Activated CD4-positive, alpha-beta T cell treated with anti-CD3 and anti-CD28 coated beads, Interleukin-10, Interleukin-2, amounts not matched to agents 100 ng/mL and 50 ng/mL, durations not matched to agents 16 hours and 8 hours (primary cell): ENCODE measurements at regions not wholly inside any gene's neighbourhood (a gene's known extent, or its start where the extent isn't known, plus 50 kb on each side); places are given as distances from the start of the nearest gene placed in this dataset.
"Not testable (repeated sequence)": the region's sequence is repeated elsewhere in the genome, so short reads cannot be mapped to it uniquely, and the experiment has no call there.

Experiments used
- DNase-seq: peaks from one replicate; pipeline ENCODE4 v3.0.0-alpha.2; 2020

- DNase-seq: peak; percentile 21
Measured at GRCh38 chr4:146124023-146124680, 51.4 kb upstream of the LSM6 start.

- peak; percentile 32 for DNase-seq
Measured at GRCh38 chr4:146123231-146123630, 52.3 kb upstream of the LSM6 start.

GRCh38 chr4:146122398-146122797 lies 53.1 kb upstream of the LSM6 start:
- no peak for DNase-seq

GRCh38 chr4:146121757-146122156 lies 53.8 kb upstream of the LSM6 start:
- DNase-seq: no peak

- DNase-seq: no peak
Measured at GRCh38 chr4:146119845-146120404, 55.6 kb upstream of the LSM6 start.

- no peak for DNase-seq
Measured at GRCh38 chr4:146114066-146114465, 61.5 kb upstream of the LSM6 start.

GRCh38 chr4:146113171-146113570 lies 62.3 kb upstream of the LSM6 start:
- no peak for DNase-seq

GRCh38 chr4:146112389-146112788 lies 63.1 kb upstream of the LSM6 start:
- DNase-seq: no peak

- no peak for DNase-seq
Measured at GRCh38 chr4:146110871-146111485, 64.5 kb upstream of the LSM6 start.

- DNase-seq: no peak
Measured at GRCh38 chr4:146108756-146109155, 66.8 kb upstream of the LSM6 start.

GRCh38 chr4:146107587-146108240 lies 67.8 kb upstream of the LSM6 start:
- DNase-seq: no peak

- peak; percentile 30 for DNase-seq
Measured at GRCh38 chr4:146105464-146105863, 70.1 kb upstream of the LSM6 start.

GRCh38 chr4:146104541-146104940 lies 71.0 kb upstream of the LSM6 start:
- no peak for DNase-seq

GRCh38 chr4:146104052-146104451 lies 71.5 kb upstream of the LSM6 start:
- not testable (repeated sequence) for DNase-seq

GRCh38 chr4:146099585-146099984 lies 75.9 kb upstream of the LSM6 start:
- DNase-seq: no peak

GRCh38 chr4:146098978-146099377 lies 76.5 kb upstream of the LSM6 start:
- no peak for DNase-seq

GRCh38 chr4:146098397-146098796 lies 77.1 kb upstream of the LSM6 start:
- DNase-seq: no peak

GRCh38 chr4:146096371-146096770 lies 79.1 kb upstream of the LSM6 start:
- DNase-seq: no peak

- no peak for DNase-seq
Measured at GRCh38 chr4:146095860-146096259, 79.7 kb upstream of the LSM6 start.

- peak; percentile 49 for DNase-seq
Measured at GRCh38 chr4:146095091-146095690, 80.3 kb upstream of the LSM6 start.

GRCh38 chr4:146088690-146089089 lies 86.8 kb upstream of the LSM6 start:
- no peak for DNase-seq

GRCh38 chr4:146087856-146088255 lies 87.7 kb upstream of the LSM6 start:
- DNase-seq: no peak

- DNase-seq: no peak
Measured at GRCh38 chr4:146076081-146076480, 99.4 kb upstream of the LSM6 start.

GRCh38 chr4:146073517-146073916 lies 102.0 kb upstream of the LSM6 start:
- no peak for DNase-seq
